ENCODE measurements at regions not wholly inside any gene's neighbourhood (a gene's known extent, or its start where the extent isn't known, plus 50 kb on each side); places are given as distances from the start of the nearest gene placed in this dataset.
"Not testable (repeated sequence)": the region's sequence is repeated elsewhere in the genome, so short reads cannot be mapped to it uniquely, and the experiment has no call there.

GRCh38 chr1:121586369-121587229, 401.8 kb downstream of the SRGAP2C start:
- no peak for DNase-seq (ENCODE audit: extremely low spot score)
- ChIA-PET CTCF (no interaction called here), POLR2A (no interaction called here)
- TF ChIP-seq CTCF (IDR thresholded peaks at IDR 0.05; ENCODE audit: control extremely low read depth, extremely low read depth, low read depth, missing control alignments), result no peak

GRCh38 chr1:121587230-121587569, 402.4 kb downstream of the SRGAP2C start:
- no peak for DNase-seq (ENCODE audit: extremely low spot score)
- POLR2A ChIA-PET, result no interaction called here
- TF ChIP-seq CTCF (IDR thresholded peaks at IDR 0.05; ENCODE audit: control extremely low read depth, extremely low read depth, low read depth, missing control alignments), result no peak
- CTCF ChIA-PET, result no interaction called here

GRCh38 chr1:121587777-121588176, 403.0 kb downstream of the SRGAP2C start:
- DNase-seq (ENCODE audit: extremely low spot score), result no peak
- CTCF ChIA-PET, result no interaction called here
- TF ChIP-seq CTCF (IDR thresholded peaks at IDR 0.05; ENCODE audit: control extremely low read depth, extremely low read depth, low read depth, missing control alignments), result no peak
- POLR2A ChIA-PET, result no interaction called here

GRCh38 chr1:121594096-121594495, 409.3 kb downstream of the SRGAP2C start:
- no peak for TF ChIP-seq CTCF (IDR thresholded peaks at IDR 0.05; ENCODE audit: control extremely low read depth, extremely low read depth, low read depth, missing control alignments)
- CTCF ChIA-PET, result no interaction called here
- POLR2A ChIA-PET, result no interaction called here
- DNase-seq (ENCODE audit: extremely low spot score), result no peak

GRCh38 chr1:121595089-121595488, 410.3 kb downstream of the SRGAP2C start:
- no peak for TF ChIP-seq CTCF (IDR thresholded peaks at IDR 0.05; ENCODE audit: control extremely low read depth, extremely low read depth, low read depth, missing control alignments)
- CTCF ChIA-PET, result no interaction called here
- no peak for DNase-seq (ENCODE audit: extremely low spot score)

GRCh38 chr1:121604843-121605444, 420.2 kb downstream of the SRGAP2C start:
- CTCF ChIA-PET; POLR2A ChIA-PET; DNase-seq (ENCODE audit: extremely low spot score): not testable (repeated sequence)

More at GRCh38 chr1:121595089-121595488, 410.3 kb downstream of the SRGAP2C start:
- POLR2A ChIA-PET, result no interaction called here

GRCh38 chr1:121607499-121607898, 422.7 kb downstream of the SRGAP2C start:
- POLR2A ChIA-PET; DNase-seq (ENCODE audit: extremely low spot score); CTCF ChIA-PET: not testable (repeated sequence)
